22Rv1 (cell line): ENCODE measurements at regions not wholly inside any gene's neighbourhood (a gene's known extent, or its start where the extent isn't known, plus 50 kb on each side); places are given as distances from the start of the nearest gene placed in this dataset.

Experiments
- H3K27ac ChIP-seq: fragments of 450-650 bp; 2 replicates; pipeline ENCODE4 v1.5.1; 2017
- ZFX ChIP-seq: fragments of 450-650 bp; IDR thresholded peaks from 2 replicates; pipeline ENCODE4 v1.6.1; 2017; ENCODE audit warnings: antibody characterized with exemption, borderline replicate concordance
- TF ChIP-seq, protein P1 (sequence below): fragments of 450-650 bp; IDR thresholded peaks from 2 replicates; pipeline ENCODE4 v1.5.1; 2017; ENCODE audit warnings: mild to moderate bottlenecking

- no peak for TF ChIP-seq ZFX
- TF ChIP-seq, protein P1, sequence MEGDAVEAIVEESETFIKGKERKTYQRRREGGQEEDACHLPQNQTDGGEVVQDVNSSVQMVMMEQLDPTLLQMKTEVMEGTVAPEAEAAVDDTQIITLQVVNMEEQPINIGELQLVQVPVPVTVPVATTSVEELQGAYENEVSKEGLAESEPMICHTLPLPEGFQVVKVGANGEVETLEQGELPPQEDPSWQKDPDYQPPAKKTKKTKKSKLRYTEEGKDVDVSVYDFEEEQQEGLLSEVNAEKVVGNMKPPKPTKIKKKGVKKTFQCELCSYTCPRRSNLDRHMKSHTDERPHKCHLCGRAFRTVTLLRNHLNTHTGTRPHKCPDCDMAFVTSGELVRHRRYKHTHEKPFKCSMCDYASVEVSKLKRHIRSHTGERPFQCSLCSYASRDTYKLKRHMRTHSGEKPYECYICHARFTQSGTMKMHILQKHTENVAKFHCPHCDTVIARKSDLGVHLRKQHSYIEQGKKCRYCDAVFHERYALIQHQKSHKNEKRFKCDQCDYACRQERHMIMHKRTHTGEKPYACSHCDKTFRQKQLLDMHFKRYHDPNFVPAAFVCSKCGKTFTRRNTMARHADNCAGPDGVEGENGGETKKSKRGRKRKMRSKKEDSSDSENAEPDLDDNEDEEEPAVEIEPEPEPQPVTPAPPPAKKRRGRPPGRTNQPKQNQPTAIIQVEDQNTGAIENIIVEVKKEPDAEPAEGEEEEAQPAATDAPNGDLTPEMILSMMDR, result no peak
- H3K27ac ChIP-seq, result no peak overlapping the region
Observed at GRCh38 chr15:93617443-93617842, 528.4 kb upstream of the RGMA start.

GRCh38 chr15:93614386-93615104 lies 525.5 kb upstream of the RGMA start:
- TF ChIP-seq, protein P1, result no peak
- TF ChIP-seq ZFX, result no peak
- H3K27ac ChIP-seq, result no peak overlapping the region

DNA sequence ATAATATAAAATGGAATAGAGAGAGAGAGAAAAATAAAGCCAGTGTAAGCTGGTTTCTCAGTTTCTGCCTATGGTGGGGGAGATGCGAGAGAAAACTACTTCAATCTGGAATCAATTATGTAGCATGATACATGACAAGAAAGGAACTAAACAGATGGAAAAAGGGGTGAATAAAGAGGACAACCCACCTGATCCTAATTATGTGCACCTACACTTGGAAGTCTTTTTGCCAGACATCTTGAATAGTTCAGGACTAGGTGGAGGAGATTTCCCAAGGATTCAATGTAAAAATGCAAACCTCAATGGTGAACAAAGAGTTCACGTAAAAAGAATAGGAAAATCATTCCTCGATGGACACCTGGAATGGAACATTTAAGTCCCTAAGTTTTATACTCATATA lies 524.4 kb upstream of the RGMA start:
- no peak for TF ChIP-seq ZFX
- TF ChIP-seq, protein P1, result no peak
- no peak overlapping the region for H3K27ac ChIP-seq

DNA sequence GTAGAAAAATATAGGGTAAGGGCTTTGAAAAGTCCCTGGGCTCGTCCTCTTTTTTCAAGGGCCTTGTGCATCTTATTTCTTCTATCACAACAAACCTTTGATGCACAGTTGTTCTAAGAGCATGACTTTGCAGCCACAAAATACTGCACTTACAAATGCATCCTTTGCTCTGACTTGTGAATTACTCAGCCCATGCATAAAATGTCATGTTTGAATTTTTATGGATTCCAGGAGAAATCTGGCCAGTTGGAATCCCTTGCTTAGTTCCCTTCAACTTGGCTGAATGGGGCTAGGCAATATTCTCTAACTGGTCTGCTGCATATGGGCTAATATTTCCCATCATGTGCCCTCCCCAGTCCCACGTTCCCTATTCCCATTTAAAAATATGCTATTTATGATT lies 523.9 kb upstream of the RGMA start:
- TF ChIP-seq ZFX, result no peak
- TF ChIP-seq, protein P1, result no peak
- no peak overlapping the region for H3K27ac ChIP-seq

DNA sequence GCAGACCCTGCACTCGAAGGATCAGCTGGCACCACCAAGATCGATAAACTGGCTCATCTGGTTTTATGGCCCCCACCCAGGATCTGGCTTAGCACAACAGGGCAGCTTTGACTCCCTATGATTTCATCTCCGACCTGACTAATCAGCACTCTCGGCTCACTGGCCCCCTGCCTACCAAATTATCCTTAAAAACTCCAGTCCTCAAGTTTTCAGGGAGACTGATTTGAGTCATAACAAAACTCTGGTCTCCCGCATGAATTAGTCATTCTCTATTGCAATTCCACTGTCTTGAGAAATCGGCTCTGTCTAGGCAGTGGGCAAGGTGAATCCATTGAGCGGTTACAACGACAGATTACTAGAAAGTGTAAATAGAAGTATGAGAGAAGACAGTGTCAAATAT lies 521.9 kb upstream of the RGMA start:
- TF ChIP-seq ZFX, result no peak
- TF ChIP-seq, protein P1, result no peak
- no peak overlapping the region for H3K27ac ChIP-seq

GRCh38 chr15:93608643-93609148 lies 519.7 kb upstream of the RGMA start:
- no peak for TF ChIP-seq ZFX
- TF ChIP-seq, protein P1, result no peak
- no peak overlapping the region for H3K27ac ChIP-seq

GRCh38 chr15:93603550-93603949 lies 514.5 kb upstream of the RGMA start:
- H3K27ac ChIP-seq, result no peak overlapping the region
- TF ChIP-seq, protein P1, result no peak
- TF ChIP-seq ZFX, result no peak
